WTC11 (cell line): ENCODE measurements at regions not wholly inside any gene's neighbourhood (a gene's known extent, or its start where the extent isn't known, plus 50 kb on each side); places are given as distances from the start of the nearest gene placed in this dataset.

Experiments
- ATAC-seq: fragments of 200-7000 bp; cut with Tn5 transposase; 2 replicates; pipeline ENCODE4 v1.10.0; 2021; ENCODE audit warnings: mild to moderate bottlenecking, moderate library complexity
- CTCF ChIA-PET: fragments of 300-600 bp; sonication (Branson Sonifier 250); formaldehyde crosslinking; loops from one replicate; lab custom pipeline; 2021; ENCODE audit warnings: antibody characterized with exemption; lab: Charles Lee
- POLR2A ChIA-PET: fragments of 350-600 bp; sonication (Branson Sonifier 250); formaldehyde crosslinking; loops from one replicate; lab custom pipeline; 2021; ENCODE audit warnings: antibody characterized with exemption; lab: Charles Lee
- DNase-seq: peaks from one replicate; pipeline ENCODE4 v3.0.0; 2021; ENCODE audit warnings: low spot score
- H3K27ac Mint-ChIP-seq: 2 replicates; pipeline ENCODE4 v1.8.0; 2021; ENCODE audit warnings: mixed read lengths
- H3K27me3 Mint-ChIP-seq: 2 replicates; pipeline ENCODE4 v1.8.0; 2021; ENCODE audit warnings: low read depth, mild to moderate bottlenecking, moderate library complexity, mixed read lengths
- H3K36me3 Mint-ChIP-seq: 2 replicates; pipeline ENCODE4 v1.8.0; 2021; ENCODE audit warnings: mixed read lengths
- H3K4me1 Mint-ChIP-seq: 2 replicates; pipeline ENCODE4 v1.8.0; 2022; ENCODE audit warnings: mixed read lengths
- H3K4me3 Mint-ChIP-seq: 2 replicates; pipeline ENCODE4 v1.8.0; 2021; ENCODE audit warnings: mild to moderate bottlenecking, moderate library complexity, mixed read lengths
- H3K9me3 Mint-ChIP-seq: 2 replicates; pipeline ENCODE4 v1.8.0; 2021; ENCODE audit warnings: mixed read lengths
- CBFB ChIP-seq: sonication (generic); formaldehyde crosslinking; IDR thresholded peaks from 2 replicates; pipeline ENCODE4 v1.8.1; 2022; ENCODE audit warnings: mild to moderate bottlenecking, low read depth, missing genetic modification reagents
- ELF4 ChIP-seq: sonication (generic); formaldehyde crosslinking; IDR thresholded peaks from 2 replicates; pipeline ENCODE4 v1.8.1; 2022; ENCODE audit warnings: low read depth, mild to moderate bottlenecking, moderate library complexity, missing genetic modification reagents
- ESRRA ChIP-seq: sonication (generic); formaldehyde crosslinking; IDR thresholded peaks from 2 replicates; pipeline ENCODE4 v1.8.1; 2022; ENCODE audit warnings: mild to moderate bottlenecking, missing genetic modification reagents, borderline replicate concordance
- FOXK1 ChIP-seq: sonication (generic); formaldehyde crosslinking; IDR thresholded peaks from 2 replicates; pipeline ENCODE4 v1.8.0; 2022; ENCODE audit warnings: mild to moderate bottlenecking, moderate library complexity, missing genetic modification reagents
- GABPB1 ChIP-seq: sonication (generic); formaldehyde crosslinking; IDR thresholded peaks from 2 replicates; pipeline ENCODE4 v1.8.1; 2023; ENCODE audit warnings: mild to moderate bottlenecking, missing genetic modification reagents
- GTF2I ChIP-seq: fragments of 250-450 bp; sonication (Bioruptor Pico); conservative IDR thresholded peaks from 2 replicates; pipeline ENCODE4 v1.4.0; 2021; ENCODE audit warnings: mild to moderate bottlenecking
- JAZF1 ChIP-seq: fragments of 250-450 bp; sonication (Bioruptor Pico); IDR thresholded peaks from 2 replicates; pipeline ENCODE4 v1.9.0; 2021; ENCODE audit warnings: moderate library complexity, mild to moderate bottlenecking, inconsistent platforms
- KAT7 ChIP-seq: sonication (generic); formaldehyde crosslinking; IDR thresholded peaks from 2 replicates; pipeline ENCODE4 v1.8.1; 2023; ENCODE audit warnings: missing genetic modification reagents, mild to moderate bottlenecking, borderline replicate concordance
- NFYB ChIP-seq: sonication (generic); formaldehyde crosslinking; conservative IDR thresholded peaks from 2 replicates; pipeline ENCODE4 v1.8.0; 2022; ENCODE audit warnings: low read depth, missing genetic modification reagents
- NR3C1 ChIP-seq: sonication (generic); formaldehyde crosslinking; conservative IDR thresholded peaks from 2 replicates; pipeline ENCODE4 v1.8.1; 2023; ENCODE audit warnings: low read depth, mild to moderate bottlenecking, missing genetic modification reagents
- SMAD3 ChIP-seq: sonication (generic); formaldehyde crosslinking; IDR thresholded peaks from 2 replicates; pipeline ENCODE4 v1.8.0; 2022; ENCODE audit warnings: missing genetic modification reagents, mild to moderate bottlenecking, borderline replicate concordance
- ZBTB21 ChIP-seq: sonication (generic); formaldehyde crosslinking; IDR thresholded peaks from 2 replicates; pipeline ENCODE4 v1.8.1; 2023; ENCODE audit warnings: mild to moderate bottlenecking, missing genetic modification reagents, borderline replicate concordance
- ZNF219 ChIP-seq: sonication (generic); formaldehyde crosslinking; IDR thresholded peaks from 2 replicates; pipeline ENCODE4 v1.8.0; 2023; ENCODE audit warnings: missing genetic modification reagents, mild to moderate bottlenecking, borderline replicate concordance
- ZNF396 ChIP-seq: fragments of 250-450 bp; sonication (Bioruptor Pico); IDR thresholded peaks from 2 replicates; pipeline ENCODE4 v1.8.0; 2021; ENCODE audit warnings: mild to moderate bottlenecking, moderate library complexity, borderline replicate concordance
- ZNF671 ChIP-seq: fragments of 250-450 bp; sonication (Bioruptor Pico); IDR thresholded peaks from 2 replicates; pipeline ENCODE4 v1.8.0; 2021; ENCODE audit warnings: mild to moderate bottlenecking
- TF ChIP-seq, protein P1 (sequence below): sonication (generic); formaldehyde crosslinking; conservative IDR thresholded peaks from 2 replicates; pipeline ENCODE4 v1.8.1; 2022; ENCODE audit warnings: mild to moderate bottlenecking, missing genetic modification reagents
- TF ChIP-seq, protein P2 (sequence below): sonication (generic); formaldehyde crosslinking; IDR thresholded peaks from 2 replicates; pipeline ENCODE4 v1.8.0; 2022; ENCODE audit warnings: mild to moderate bottlenecking, missing genetic modification reagents
- TF ChIP-seq, protein P3 (sequence below): sonication (generic); formaldehyde crosslinking; IDR thresholded peaks from 2 replicates; pipeline ENCODE4 v1.8.0; 2022; ENCODE audit warnings: mild to moderate bottlenecking, missing genetic modification reagents

DNA sequence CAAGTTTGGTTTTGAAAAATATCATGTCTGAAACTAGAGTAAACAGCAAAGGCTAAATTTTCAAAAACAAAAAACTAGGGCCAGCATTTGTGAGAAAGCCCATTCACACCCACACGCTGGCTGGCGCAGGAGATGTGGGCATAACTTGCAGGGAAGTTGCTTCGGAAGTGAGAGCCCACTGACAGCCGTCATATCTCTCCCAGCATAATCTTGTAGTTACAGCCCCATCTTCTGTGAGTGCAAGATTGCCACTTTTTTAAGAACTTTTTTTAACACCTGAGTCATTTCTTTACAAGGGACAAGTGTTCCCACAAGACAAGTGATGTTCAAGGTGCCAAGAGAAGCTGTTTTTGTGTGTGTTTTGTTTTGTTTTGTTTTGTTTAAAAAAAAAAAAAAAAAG, 212.5 kb upstream of the CNR1 start:
- ChIA-PET POLR2A (no interaction called here), CTCF (no interaction called here)
- H3K36me3 Mint-ChIP-seq, result no peaks in the 10 kb centered on the region
- TF ChIP-seq KAT7 (CRISPR knock-in tag) (no peak), JAZF1 (CRISPR knock-in tag) (no peak), NR3C1 (CRISPR knock-in tag) (no peak), ESRRA (CRISPR knock-in tag) (no peak), SMAD3 (CRISPR knock-in tag) (no peak), FOXK1 (CRISPR knock-in tag) (no peak), GABPB1 (CRISPR knock-in tag) (no peak), GTF2I (CRISPR knock-in tag) (no peak)
- TF ChIP-seq, protein P1, sequence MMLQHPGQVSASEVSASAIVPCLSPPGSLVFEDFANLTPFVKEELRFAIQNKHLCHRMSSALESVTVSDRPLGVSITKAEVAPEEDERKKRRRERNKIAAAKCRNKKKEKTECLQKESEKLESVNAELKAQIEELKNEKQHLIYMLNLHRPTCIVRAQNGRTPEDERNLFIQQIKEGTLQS (CRISPR knock-in tag), result no peak
- TF ChIP-seq, protein P2, sequence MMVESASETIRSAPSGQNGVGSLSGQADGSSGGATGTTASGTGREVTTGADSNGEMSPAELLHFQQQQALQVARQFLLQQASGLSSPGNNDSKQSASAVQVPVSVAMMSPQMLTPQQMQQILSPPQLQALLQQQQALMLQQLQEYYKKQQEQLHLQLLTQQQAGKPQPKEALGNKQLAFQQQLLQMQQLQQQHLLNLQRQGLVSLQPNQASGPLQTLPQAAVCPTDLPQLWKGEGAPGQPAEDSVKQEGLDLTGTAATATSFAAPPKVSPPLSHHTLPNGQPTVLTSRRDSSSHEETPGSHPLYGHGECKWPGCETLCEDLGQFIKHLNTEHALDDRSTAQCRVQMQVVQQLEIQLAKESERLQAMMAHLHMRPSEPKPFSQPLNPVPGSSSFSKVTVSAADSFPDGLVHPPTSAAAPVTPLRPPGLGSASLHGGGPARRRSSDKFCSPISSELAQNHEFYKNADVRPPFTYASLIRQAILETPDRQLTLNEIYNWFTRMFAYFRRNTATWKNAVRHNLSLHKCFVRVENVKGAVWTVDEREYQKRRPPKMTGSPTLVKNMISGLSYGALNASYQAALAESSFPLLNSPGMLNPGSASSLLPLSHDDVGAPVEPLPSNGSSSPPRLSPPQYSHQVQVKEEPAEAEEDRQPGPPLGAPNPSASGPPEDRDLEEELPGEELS (CRISPR knock-in tag), result no peak
- DNase-seq, result no peak
- H3K4me3 Mint-ChIP-seq, result no peak overlapping the region
- H3K4me1 Mint-ChIP-seq, result peaks cover 33% of the 10 kb centered on the region
- ATAC-seq, result no peak
- H3K9me3 Mint-ChIP-seq, result 0 out of 2 replicates have a peak, but pooled peaks cover under 1% of the 10 kb centered on the region
- no peak overlapping the region for H3K27ac Mint-ChIP-seq
- H3K27me3 Mint-ChIP-seq, result no peaks in the 10 kb centered on the region

DNA sequence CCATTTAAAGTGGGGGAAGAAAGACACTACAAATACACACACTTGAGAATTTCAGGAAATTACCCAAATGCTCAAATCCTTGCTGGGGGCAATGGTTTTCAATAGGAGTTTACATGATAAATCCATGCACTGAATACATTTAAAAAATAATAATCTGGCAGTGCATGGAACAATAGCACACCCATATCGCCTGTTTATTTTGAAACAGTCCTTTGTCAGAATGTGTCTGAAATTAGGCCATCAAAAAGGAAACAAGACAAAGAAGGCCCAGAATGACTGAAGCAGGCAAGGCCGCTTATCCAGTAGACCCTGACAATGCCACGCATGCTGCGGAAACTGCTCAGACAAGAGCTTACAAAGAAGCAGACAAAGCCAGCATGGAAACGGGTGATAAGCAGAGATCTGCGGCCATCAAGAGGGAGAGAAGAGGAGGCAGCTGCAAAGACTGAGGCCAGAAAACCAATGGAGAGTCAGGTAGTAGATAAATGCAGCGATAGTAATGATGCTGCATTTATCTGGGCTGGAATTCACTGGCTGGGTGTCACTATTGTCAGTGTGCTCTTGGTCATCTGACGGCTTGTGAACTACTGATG, 211.9 kb upstream of the CNR1 start:
- no peak for TF ChIP-seq ZBTB21 (CRISPR knock-in tag)
- no peak for ATAC-seq

DNA sequence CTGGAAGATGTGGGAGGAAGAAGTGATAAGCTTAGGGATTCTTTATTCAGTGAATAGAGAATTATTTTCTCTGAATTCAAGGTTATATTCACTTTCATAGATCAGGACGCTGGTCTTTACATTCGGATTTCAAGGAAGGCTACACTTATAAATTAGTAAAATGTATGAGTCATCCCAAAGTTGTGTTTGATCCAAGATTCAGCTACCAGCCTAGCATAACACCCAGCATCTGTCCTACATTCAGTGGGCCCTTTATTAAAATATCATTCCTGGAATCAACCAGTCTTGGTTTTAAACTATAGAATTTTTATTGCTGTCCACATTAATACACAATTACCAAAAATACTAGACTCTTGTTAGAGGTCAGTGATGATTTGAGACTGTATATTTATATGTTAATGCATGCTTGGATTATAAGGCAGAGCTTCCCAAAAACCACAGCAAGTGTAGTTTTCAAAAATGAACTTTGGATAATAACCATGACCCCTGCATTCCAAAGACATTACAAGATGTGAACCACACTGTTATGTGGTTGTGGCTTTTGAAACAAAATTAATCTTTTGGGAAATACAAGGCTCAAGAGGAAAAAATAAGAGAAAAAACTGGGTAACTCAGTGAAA, 210.7 kb upstream of the CNR1 start:
- CTCF ChIA-PET, result no interaction called here
- Mint-ChIP-seq H3K36me3 (no peaks in the 10 kb centered on the region), H3K4me3 (no peak overlapping the region), H3K27me3 (no peaks in the 10 kb centered on the region), H3K4me1 (peaks cover 24% of the 10 kb centered on the region), H3K27ac (no peak overlapping the region), H3K9me3 (no peaks in the 10 kb centered on the region)
- DNase-seq (no peak), ATAC-seq (no peak)
- TF ChIP-seq NFYB (CRISPR knock-in tag), result no peak
- no peak for TF ChIP-seq CBFB (CRISPR knock-in tag)
- POLR2A ChIA-PET, result no interaction called here

More for the DNA sequence above, 211.9 kb upstream of the CNR1 start:
- Mint-ChIP-seq H3K9me3 (no peaks in the 10 kb centered on the region), H3K36me3 (no peaks in the 10 kb centered on the region), H3K4me1 (peaks cover 32% of the 10 kb centered on the region), H3K27ac (no peak overlapping the region), H3K27me3 (no peaks in the 10 kb centered on the region), H3K4me3 (no peak overlapping the region)
- DNase-seq, result no peak
- CTCF ChIA-PET, result no interaction called here
- POLR2A ChIA-PET, result no interaction called here

DNA sequence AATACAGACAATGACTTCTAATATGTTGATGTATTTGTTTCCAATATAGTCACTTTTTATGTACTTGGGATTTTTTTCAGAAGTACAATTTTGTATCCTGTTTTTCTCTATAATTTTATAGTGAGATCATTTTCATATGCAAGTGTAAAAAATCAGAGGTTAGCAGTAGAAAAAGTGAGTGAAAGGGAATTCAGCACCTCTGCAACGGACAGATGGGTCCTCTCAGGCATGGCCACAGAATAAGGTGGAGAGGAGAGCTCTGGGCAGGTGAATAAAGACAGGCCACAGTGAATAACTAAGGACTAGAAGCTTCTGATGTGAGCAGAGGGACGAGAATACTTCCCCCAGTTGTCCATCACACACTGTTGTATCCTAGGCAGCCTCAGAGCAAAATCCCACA, 210.1 kb upstream of the CNR1 start:
- peaks cover 21% of the 10 kb centered on the region for H3K4me1 Mint-ChIP-seq
- no peaks in the 10 kb centered on the region for H3K9me3 Mint-ChIP-seq
- ChIA-PET CTCF (interaction anchor here (0.7 kb wide), 1 partner anchor 279 kb away, joined by 3 read pairs; no protein-coding TSS in a partner anchor), POLR2A (no interaction called here)
- ATAC-seq, result no peak
- no peak for DNase-seq
- no peaks in the 10 kb centered on the region for H3K27me3 Mint-ChIP-seq
- TF ChIP-seq ZNF396 (CRISPR knock-in tag) (no peak), ZBTB21 (CRISPR knock-in tag) (no peak), GABPB1 (CRISPR knock-in tag) (no peak), ELF4 (CRISPR knock-in tag) (no peak), ZNF671 (CRISPR knock-in tag) (no peak), ZNF219 (no peak), NFYB (CRISPR knock-in tag) (no peak)
- TF ChIP-seq, protein P3, sequence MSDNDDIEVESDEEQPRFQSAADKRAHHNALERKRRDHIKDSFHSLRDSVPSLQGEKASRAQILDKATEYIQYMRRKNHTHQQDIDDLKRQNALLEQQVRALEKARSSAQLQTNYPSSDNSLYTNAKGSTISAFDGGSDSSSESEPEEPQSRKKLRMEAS, result no peak
- H3K27ac Mint-ChIP-seq, result no peak overlapping the region
- no peak overlapping the region for H3K4me3 Mint-ChIP-seq
- no peaks in the 10 kb centered on the region for H3K36me3 Mint-ChIP-seq
